CD14-positive monocyte (primary cell): ENCODE measurements at regions not wholly inside any gene's neighbourhood (a gene's known extent, or its start where the extent isn't known, plus 50 kb on each side); places are given as distances from the start of the nearest gene placed in this dataset.

ENCODE experiments used
- DNase-seq, 3 donors: peaks; one replicate each; pipeline ENCODE4 v3.0.0-alpha.2; 2011 to 2022
- H2AFZ ChIP-seq: 2 replicates; pipeline ENCODE4 v1.6.0; 2012; ENCODE audit warnings: mild to moderate bottlenecking, low read depth, low read length, inconsistent platforms; ENCODE audit not compliant: insufficient read depth, poor library complexity, severe bottlenecking
- H3K27ac ChIP-seq, 2 donors: 1 replicate in 1 of 2; 2 replicates in 1 of 2; pipeline ENCODE4 v1.5.1; 2012 to 2013; ENCODE audit warnings: low read length in 2 of 2, control low read depth in 1 of 2, inconsistent platforms in 1 of 2, low read depth in 1 of 2, mild to moderate bottlenecking in 1 of 2
- H3K27me3 ChIP-seq, 2 donors: one replicate each; pipeline versions ENCODE4 v1.6.0 to v1.6.1; 2011 to 2013; ENCODE audit warnings: low read length in 2 of 2; ENCODE audit not compliant: control insufficient read depth in 2 of 2, insufficient read depth in 2 of 2
- H3K36me3 ChIP-seq, 2 donors: replicated peaks in 1 of 2; 1 replicate in 1 of 2; 2 replicates in 1 of 2; pipeline versions ENCODE4 v1.5.1 to v1.6.1; 2012 to 2013; ENCODE audit warnings: low read length in 2 of 2, control low read depth in 1 of 2, inconsistent platforms in 1 of 2, mild to moderate bottlenecking in 1 of 2; ENCODE audit not compliant: insufficient read depth in 2 of 2, control insufficient read depth in 1 of 2
- H3K4me1 ChIP-seq, 2 donors: 1 replicate in 1 of 2; 2 replicates in 1 of 2; pipeline versions ENCODE4 v1.5.1 to v1.6.1; 2012 to 2013; ENCODE audit warnings: low read length in 2 of 2, control low read depth in 1 of 2, inconsistent platforms in 1 of 2, mild to moderate bottlenecking in 1 of 2, moderate library complexity in 1 of 2; ENCODE audit not compliant: insufficient read depth in 2 of 2, control insufficient read depth in 1 of 2
- H3K4me2 ChIP-seq: replicated peaks from 2 replicates; pipeline ENCODE3; 2012; ENCODE audit warnings: low read length, moderate library complexity, mild to moderate bottlenecking; ENCODE audit not compliant: poor library complexity, severe bottlenecking; ENCODE audit errors: extremely low read depth
- H3K4me3 ChIP-seq, 3 experiments: fragments of 200-600 bp in 1 of 3; sonication (generic) in 1 of 3; replicated peaks in 1 of 3; 1 replicate in 2 of 3; 2 replicates in 1 of 3; pipeline ENCODE4 v1.5.1; 2011 to 2013; ENCODE audit warnings: low read length in 3 of 3, mild to moderate bottlenecking in 3 of 3, control low read depth in 2 of 3, low read depth in 2 of 3, inconsistent platforms in 1 of 3, moderate library complexity in 1 of 3
- H3K79me2 ChIP-seq: 2 replicates; pipeline ENCODE4 v1.6.0; 2012; ENCODE audit warnings: mild to moderate bottlenecking, control low read depth, inconsistent platforms, low read length, moderate library complexity; ENCODE audit not compliant: insufficient read depth
- H3K9ac ChIP-seq: 2 replicates; pipeline ENCODE4 v1.6.0; 2017; ENCODE audit warnings: low read length, mild to moderate bottlenecking; ENCODE audit not compliant: insufficient read depth, poor library complexity, severe bottlenecking
- H3K9me3 ChIP-seq, 2 donors: replicated peaks in 1 of 2; 1 replicate in 1 of 2; 2 replicates in 1 of 2; pipeline versions ENCODE4 v1.5.1 to v1.6.1; 2012 to 2013; ENCODE audit warnings: low read length in 2 of 2, control low read depth in 1 of 2; ENCODE audit not compliant: control insufficient read depth in 1 of 2, insufficient read depth in 1 of 2
- H4K20me1 ChIP-seq: 2 replicates; pipeline ENCODE4 v1.6.0; 2012; ENCODE audit warnings: mild to moderate bottlenecking, low read length, control low read depth, moderate library complexity; ENCODE audit not compliant: insufficient read depth
- H3K27ac Mint-ChIP-seq, 7 donors: one replicate each; pipeline ENCODE4 v1.8.0; 2020; ENCODE audit warnings: mild to moderate bottlenecking in 7 of 7, mixed read lengths in 7 of 7, moderate library complexity in 6 of 7, inconsistent platforms in 2 of 7
- H3K27me3 Mint-ChIP-seq, 3 donors: one replicate each; pipeline ENCODE4 v1.8.0; 2021 to 2022; ENCODE audit warnings: low read depth in 3 of 3, mild to moderate bottlenecking in 3 of 3, mixed read lengths in 3 of 3, moderate library complexity in 3 of 3, inconsistent platforms in 1 of 3
- H3K36me3 Mint-ChIP-seq, 2 donors: one replicate each; pipeline ENCODE4 v1.8.0; 2020; ENCODE audit warnings: mixed read lengths in 2 of 2, inconsistent platforms in 1 of 2, mild to moderate bottlenecking in 1 of 2
- H3K4me1 Mint-ChIP-seq: one replicate; pipeline ENCODE4 v1.8.0; 2020; ENCODE audit warnings: mild to moderate bottlenecking, mixed read lengths
- H3K4me3 Mint-ChIP-seq, 2 donors: one replicate each; pipeline ENCODE4 v1.8.0; 2020; ENCODE audit warnings: mild to moderate bottlenecking in 2 of 2, mixed read lengths in 2 of 2, moderate library complexity in 1 of 2
- H3K9me3 Mint-ChIP-seq, 7 donors: one replicate each; pipeline ENCODE4 v1.8.0; 2020 to 2022; ENCODE audit warnings: mixed read lengths in 7 of 7, mild to moderate bottlenecking in 6 of 7, moderate library complexity in 6 of 7, inconsistent platforms in 2 of 7
- CTCF ChIP-seq: fragments of 200-600 bp; IDR thresholded peaks from one replicate; pipeline ENCODE4 v1.8.0; 2022; ENCODE audit warnings: antibody characterized with exemption, mild to moderate bottlenecking
- WGBS: methylation state at CpG from one replicate; pipeline ENCODE4 v1.1.5; 2013; ENCODE audit warnings: missing lambda C conversion rate; ENCODE audit not compliant: insufficient coverage; 5-methylcytosine and 5-hydroxymethylcytosine counted together
- intact Hi-C, 2 donors: fragments of 100-400 bp; cut with micrococcal nuclease; formaldehyde crosslinking; loops; one replicate each; pipeline versions ENCODE4 v1.15.0 to v1.15.1; 2023

DNA sequence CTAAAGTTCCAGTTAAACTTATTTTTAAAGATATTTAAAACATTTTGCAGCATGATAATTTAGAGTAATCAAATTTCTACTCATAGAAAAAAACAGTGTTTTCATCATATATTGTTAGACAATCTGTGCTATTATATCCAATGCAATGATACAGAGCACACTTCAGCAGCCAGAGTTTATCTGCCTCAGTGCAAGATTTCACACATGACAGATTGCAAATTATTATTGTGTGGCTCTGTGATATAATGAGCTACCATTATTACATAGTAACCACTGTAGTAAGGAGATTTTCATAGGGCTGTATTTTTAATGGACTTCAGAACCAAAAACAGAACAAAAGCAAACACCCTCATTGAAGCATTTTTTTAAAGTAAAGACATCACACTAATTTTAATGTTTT lies 762.4 kb downstream of the DSC3 start:
- intact Hi-C loops, result no loop called here
- TF ChIP-seq CTCF, result no peak
- Mint-ChIP-seq H3K4me3 (no peak overlapping the region), H3K27me3 (peaks cover 0 to 1% (median 0%) of the 10 kb centered on the region in 3 donors), H3K4me1 (no peaks in the 10 kb centered on the region), H3K36me3 (no peaks in the 10 kb centered on the region), H3K27ac (no peak overlapping the region), H3K9me3 (no peaks in the 10 kb centered on the region)
- Histone ChIP-seq H3K79me2 (no peaks in the 10 kb centered on the region), H3K9me3 (no peaks in the 10 kb centered on the region), H3K4me2 (no peak overlapping the region), H4K20me1 (no peaks in the 10 kb centered on the region), H3K9ac (no peak overlapping the region), H2AFZ (no peak overlapping the region), H3K27ac (no peak overlapping the region), H3K4me1 (no peaks in the 10 kb centered on the region), H3K27me3 (no peaks in the 10 kb centered on the region), H3K36me3 (no peaks in the 10 kb centered on the region), H3K4me3 (no peak overlapping the region)
- no peak for DNase-seq

- no peak for DNase-seq
- no peaks in the 10 kb centered on the region for H3K9me3 Mint-ChIP-seq
- no CpG with 5 or more reads among the region's 1 CpG for WGBS
- Histone ChIP-seq H3K27me3 (no peaks in the 10 kb centered on the region), H2AFZ (no peak overlapping the region), H3K9ac (no peak overlapping the region), H3K36me3 (no peaks in the 10 kb centered on the region), H3K4me2 (no peak overlapping the region), H4K20me1 (no peaks in the 10 kb centered on the region), H3K27ac (no peak overlapping the region), H3K79me2 (no peaks in the 10 kb centered on the region), H3K4me1 (no peaks in the 10 kb centered on the region), H3K9me3 (no peaks in the 10 kb centered on the region), H3K4me3 (no peak overlapping the region)
- H3K4me1 Mint-ChIP-seq, result no peaks in the 10 kb centered on the region
- H3K4me3 Mint-ChIP-seq, result no peak overlapping the region
- TF ChIP-seq CTCF, result no peak
- intact Hi-C loops, result no loop called here
- no peaks in the 10 kb centered on the region for H3K36me3 Mint-ChIP-seq
- H3K27ac Mint-ChIP-seq, result no peak overlapping the region
- H3K27me3 Mint-ChIP-seq, result no peaks in the 10 kb centered on the region
Observed at GRCh38 chr18:30277676-30278075, 764.9 kb downstream of the DSC3 start.
